B cell (primary cell): ENCODE measurements at regions not wholly inside any gene's neighbourhood (a gene's known extent, or its start where the extent isn't known, plus 50 kb on each side); places are given as distances from the start of the nearest gene placed in this dataset.

Source experiments
- EZH2 ChIP-seq: IDR thresholded peaks from 2 replicates; pipeline ENCODE4 v1.6.1; 2012; ENCODE audit warnings: borderline replicate concordance, low read depth, mild to moderate bottlenecking, moderate library complexity, low read length; ENCODE audit not compliant: insufficient read depth, poor library complexity, severe bottlenecking
- TF ChIP-seq, protein P1 (sequence below): fragments of 200-600 bp; IDR thresholded peaks from one replicate; pipeline ENCODE4 v1.8.0; 2022; ENCODE audit warnings: antibody characterized with exemption, mild to moderate bottlenecking

DNA sequence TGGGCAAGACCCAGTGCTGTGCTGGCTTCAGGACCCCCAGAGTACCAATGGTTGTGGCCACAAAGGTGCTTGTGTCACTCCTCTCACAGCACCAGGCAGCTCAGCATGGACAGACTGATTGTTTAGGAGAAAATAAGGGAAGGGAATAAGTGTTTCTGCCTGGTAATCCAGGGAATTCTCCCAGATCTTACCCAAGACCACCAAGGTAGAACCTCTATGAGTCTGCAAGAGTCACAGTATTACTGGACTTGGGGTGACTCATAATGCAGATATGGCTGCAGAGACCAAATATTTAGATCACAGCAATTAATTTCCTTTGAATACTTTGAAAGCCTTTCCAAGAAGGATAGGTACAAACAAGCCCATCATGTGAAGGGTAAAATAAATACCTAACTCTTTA lies 1178.3 kb upstream of the FLRT2 start:
- TF ChIP-seq, protein P1, sequence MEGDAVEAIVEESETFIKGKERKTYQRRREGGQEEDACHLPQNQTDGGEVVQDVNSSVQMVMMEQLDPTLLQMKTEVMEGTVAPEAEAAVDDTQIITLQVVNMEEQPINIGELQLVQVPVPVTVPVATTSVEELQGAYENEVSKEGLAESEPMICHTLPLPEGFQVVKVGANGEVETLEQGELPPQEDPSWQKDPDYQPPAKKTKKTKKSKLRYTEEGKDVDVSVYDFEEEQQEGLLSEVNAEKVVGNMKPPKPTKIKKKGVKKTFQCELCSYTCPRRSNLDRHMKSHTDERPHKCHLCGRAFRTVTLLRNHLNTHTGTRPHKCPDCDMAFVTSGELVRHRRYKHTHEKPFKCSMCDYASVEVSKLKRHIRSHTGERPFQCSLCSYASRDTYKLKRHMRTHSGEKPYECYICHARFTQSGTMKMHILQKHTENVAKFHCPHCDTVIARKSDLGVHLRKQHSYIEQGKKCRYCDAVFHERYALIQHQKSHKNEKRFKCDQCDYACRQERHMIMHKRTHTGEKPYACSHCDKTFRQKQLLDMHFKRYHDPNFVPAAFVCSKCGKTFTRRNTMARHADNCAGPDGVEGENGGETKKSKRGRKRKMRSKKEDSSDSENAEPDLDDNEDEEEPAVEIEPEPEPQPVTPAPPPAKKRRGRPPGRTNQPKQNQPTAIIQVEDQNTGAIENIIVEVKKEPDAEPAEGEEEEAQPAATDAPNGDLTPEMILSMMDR, result no peak
- TF ChIP-seq EZH2, result no peak
